H1 (cell line): ENCODE measurements at regions not wholly inside any gene's neighbourhood (a gene's known extent, or its start where the extent isn't known, plus 50 kb on each side); places are given as distances from the start of the nearest gene placed in this dataset.

Source experiments
- CBX5 ChIP-seq: fragments of 300-800, 300-1000 bp; sonication (generic); IDR thresholded peaks from 2 replicates; pipeline ENCODE4 v1.7.1; 2016; ENCODE audit warnings: antibody characterized with exemption, low read length, low read depth
- CTBP2 ChIP-seq: IDR thresholded peaks from 2 replicates; pipeline ENCODE4 v1.7.0; 2011; ENCODE audit warnings: borderline replicate concordance, mild to moderate bottlenecking, moderate library complexity, mixed read lengths, low read length; ENCODE audit not compliant: insufficient read depth, insufficient read length
- FOSL1 ChIP-seq: IDR thresholded peaks from 2 replicates; pipeline ENCODE4 v1.6.1; 2011; ENCODE audit warnings: mild to moderate bottlenecking, low read depth, low read length, moderate library complexity; ENCODE audit not compliant: insufficient read depth
- RFX5 ChIP-seq: IDR thresholded peaks from 2 replicates; pipeline ENCODE4 v1.6.1; 2011; ENCODE audit warnings: low read depth, low read length, improper control_type of control experiment, borderline replicate concordance
- TAF7 ChIP-seq: optimal IDR thresholded peaks from 2 replicates; pipeline ENCODE3; 2011; ENCODE audit warnings: low read depth, mild to moderate bottlenecking, inconsistent platforms, low read length, moderate library complexity, borderline replicate concordance
- TEAD4 ChIP-seq: IDR thresholded peaks from 2 replicates; pipeline ENCODE4 v1.6.1; 2012; ENCODE audit warnings: low read depth, low read length, inconsistent platforms, mixed read lengths
- TF ChIP-seq, protein P1 (sequence below): IDR thresholded peaks from 2 replicates; pipeline ENCODE4 v1.6.1; 2012; ENCODE audit warnings: low read length, inconsistent platforms
- TF ChIP-seq, protein P2 (sequence below): IDR thresholded peaks from 2 replicates; pipeline ENCODE4 v1.6.1; 2012; ENCODE audit warnings: inconsistent platforms

GRCh38 chr5:120761986-120762385 lies 297.9 kb downstream of the PRR16 start (continued):
- TF ChIP-seq, protein P1, sequence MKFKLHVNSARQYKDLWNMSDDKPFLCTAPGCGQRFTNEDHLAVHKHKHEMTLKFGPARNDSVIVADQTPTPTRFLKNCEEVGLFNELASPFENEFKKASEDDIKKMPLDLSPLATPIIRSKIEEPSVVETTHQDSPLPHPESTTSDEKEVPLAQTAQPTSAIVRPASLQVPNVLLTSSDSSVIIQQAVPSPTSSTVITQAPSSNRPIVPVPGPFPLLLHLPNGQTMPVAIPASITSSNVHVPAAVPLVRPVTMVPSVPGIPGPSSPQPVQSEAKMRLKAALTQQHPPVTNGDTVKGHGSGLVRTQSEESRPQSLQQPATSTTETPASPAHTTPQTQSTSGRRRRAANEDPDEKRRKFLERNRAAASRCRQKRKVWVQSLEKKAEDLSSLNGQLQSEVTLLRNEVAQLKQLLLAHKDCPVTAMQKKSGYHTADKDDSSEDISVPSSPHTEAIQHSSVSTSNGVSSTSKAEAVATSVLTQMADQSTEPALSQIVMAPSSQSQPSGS: no peak
- TF ChIP-seq, protein P2, sequence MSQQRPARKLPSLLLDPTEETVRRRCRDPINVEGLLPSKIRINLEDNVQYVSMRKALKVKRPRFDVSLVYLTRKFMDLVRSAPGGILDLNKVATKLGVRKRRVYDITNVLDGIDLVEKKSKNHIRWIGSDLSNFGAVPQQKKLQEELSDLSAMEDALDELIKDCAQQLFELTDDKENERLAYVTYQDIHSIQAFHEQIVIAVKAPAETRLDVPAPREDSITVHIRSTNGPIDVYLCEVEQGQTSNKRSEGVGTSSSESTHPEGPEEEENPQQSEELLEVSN: no peak
- TF ChIP-seq CTBP2: no peak
- TF ChIP-seq TAF7: no peak
- TF ChIP-seq FOSL1: no peak
- no peak for TF ChIP-seq TEAD4
- no peak for TF ChIP-seq CBX5
- no peak for TF ChIP-seq RFX5
- TF ChIP-seq, all 59 proteins: peak for 0
